ENCODE measurements at regions not wholly inside any gene's neighbourhood (a gene's known extent, or its start where the extent isn't known, plus 50 kb on each side); places are given as distances from the start of the nearest gene placed in this dataset.

GRCh38 chr19:28881616-28882015 is 331.3 kb downstream of the UQCRFS1 start:
- Histone ChIP-seq H2BK12ac (ENCODE audit: insufficient read length, low read depth, low read length) (no peak overlapping the region), H4K91ac (ENCODE audit: insufficient read length, low read depth, low read length) (no peak overlapping the region), H3K9me3 (ENCODE audit: control insufficient read depth, low read depth, low read length) (no peaks in the 10 kb centered on the region), H3K79me1 (ENCODE audit: insufficient read depth, low read depth, low read length, poor library complexity, severe bottlenecking) (no peaks in the 10 kb centered on the region), H3K79me2 (ENCODE audit: insufficient read depth, low read length) (no peaks in the 10 kb centered on the region), H2BK5ac (ENCODE audit: insufficient read length, low read length) (no peak overlapping the region), H4K20me1 (ENCODE audit: control insufficient read depth, insufficient read depth, insufficient read length) (no peaks in the 10 kb centered on the region), H3K27me3 (ENCODE audit: insufficient read depth, low read length) (no peaks in the 10 kb centered on the region), H2BK20ac (ENCODE audit: low read depth, low read length, poor library complexity, severe bottlenecking) (no peak overlapping the region), H3K27ac (ENCODE audit: insufficient read length, low read depth, low read length) (no peak overlapping the region), H3K4ac (ENCODE audit: low read depth, low read length) (no peak overlapping the region), H2BK120ac (ENCODE audit: low read depth, low read length, poor library complexity, severe bottlenecking) (no peak overlapping the region), H3K14ac (ENCODE audit: insufficient read depth, low read length) (no peak overlapping the region), H2AFZ (ENCODE audit: low read length) (no peak overlapping the region), H3T11ph (ENCODE audit: low read length) (no peak overlapping the region), H3K18ac (ENCODE audit: insufficient read length, low read depth, low read length) (no peak overlapping the region), H3K4me1 (ENCODE audit: insufficient read depth, low read length) (peaks cover 23% of the 10 kb centered on the region; the same call in 1 of the 2 replicates), H3K9ac (ENCODE audit: extremely low read depth, insufficient read length, low read length) (no peak overlapping the region), H3K23ac (ENCODE audit: insufficient read length, low read depth, low read length) (no peak overlapping the region), H4K5ac (ENCODE audit: insufficient read length, low read depth, low read length) (no peak overlapping the region), H4K8ac (replicated peaks; ENCODE audit: insufficient read length, low read depth, low read length) (no peak overlapping the region), H2AK5ac (ENCODE audit: insufficient read length, low read length) (no peak overlapping the region), H3K56ac (ENCODE audit: insufficient read length, low read depth, low read length) (no peak overlapping the region), H3K4me2 (ENCODE audit: insufficient read depth, insufficient read length, low read length) (no peak overlapping the region), H2BK15ac (ENCODE audit: low read depth, low read length) (no peak overlapping the region), H3K23me2 (ENCODE audit: insufficient read length, low read depth, low read length, poor library complexity, severe bottlenecking) (no peaks in the 10 kb centered on the region)
- Mint-ChIP-seq H3K36me3 (ENCODE audit: insufficient read depth in 1 of 3, low read depth in 3 of 3) (peaks cover 0 to 2% (median 0%) of the 10 kb centered on the region in 3 experiments; a peak in 2 of 7 replicates), H3K4me3 (peak overlapping the region in 1 of 2 experiments; percentile 55; a peak in 2 of 5 replicates), H3K27ac (peak overlapping the region in 2 of 3 experiments; percentile 81 to 97; a peak in 3 of 7 replicates), H3K4me1 (peaks cover 67 to 68% of the 10 kb centered on the region in 2 experiments), H3K9me3 (peaks cover 0 to 3% of the 10 kb centered on the region in 2 experiments; a peak in 2 of 5 replicates), H3K27me3 (ENCODE audit: low read depth) (peaks cover 1% of the 10 kb centered on the region)
- no CpG with 5 or more reads among the region's 8 CpGs for WGBS (ENCODE audit: extremely low coverage, insufficient read length, low lambda C conversion rate)
- no peak for DNase-seq
- TF ChIP-seq CTCF (conservative IDR thresholded peaks at IDR 0.05) = no peak
